H1 (cell line): ENCODE measurements at regions not wholly inside any gene's neighbourhood (a gene's known extent, or its start where the extent isn't known, plus 50 kb on each side); places are given as distances from the start of the nearest gene placed in this dataset.

Experiments used
- CTCF ChIA-PET: fragments of 300-600 bp; sonication (Branson Sonifier 250); formaldehyde crosslinking; loops from one replicate; lab custom pipeline; 2021; ENCODE audit not compliant: partially characterized antibody; lab: Charles Lee
- POLR2A ChIA-PET: fragments of 300-600 bp; sonication (Branson Sonifier 250); formaldehyde crosslinking; loops from one replicate; lab custom pipeline; 2021; ENCODE audit warnings: inconsistent platforms; ENCODE audit not compliant: partially characterized antibody; lab: Charles Lee
- DNase-seq, 2 experiments: peaks; one replicate each; pipeline versions ENCODE4 v3.0.0 to v3.0.0-alpha.2; 2010 to 2022; ENCODE audit warnings: low spot score in 2 of 2, low read depth in 1 of 2, mixed read lengths in 1 of 2
- FAIRE-seq: peaks from 2 replicates; lab custom pipeline; 2011; peaks lifted over from hg19 to GRCh38; lab: Jason Lieb, UNC
- H2AFZ ChIP-seq: 2 replicates; pipeline ENCODE4 v1.8.1; 2012; ENCODE audit warnings: low read length, inconsistent platforms
- H2AK5ac ChIP-seq: 2 replicates; pipeline ENCODE4 v1.6.1; 2013; ENCODE audit warnings: low read depth, low read length
- H2BK120ac ChIP-seq: replicated peaks from 2 replicates; pipeline ENCODE3; 2013; ENCODE audit warnings: low read depth, low read length, inconsistent platforms
- H2BK12ac ChIP-seq: 2 replicates; pipeline ENCODE4 v1.6.1; 2013; ENCODE audit warnings: low read depth, low read length
- H2BK15ac ChIP-seq: 2 replicates; pipeline ENCODE4 v1.6.1; 2013; ENCODE audit warnings: low read length
- H2BK20ac ChIP-seq: 2 replicates; pipeline ENCODE4 v1.6.1; 2013; ENCODE audit warnings: low read length
- H2BK5ac ChIP-seq: 2 replicates; pipeline ENCODE4 v1.6.1; 2013; ENCODE audit warnings: low read depth, low read length
- H3K14ac ChIP-seq: 2 replicates; pipeline ENCODE4 v1.6.1; 2013; ENCODE audit warnings: inconsistent platforms; ENCODE audit not compliant: insufficient read length
- H3K18ac ChIP-seq: 2 replicates; pipeline ENCODE4 v1.6.1; 2013; ENCODE audit warnings: low read length; ENCODE audit errors: extremely low read depth
- H3K23ac ChIP-seq: 2 replicates; pipeline ENCODE4 v1.6.1; 2013; ENCODE audit warnings: inconsistent platforms; ENCODE audit not compliant: insufficient read length
- H3K23me2 ChIP-seq: 2 replicates; pipeline ENCODE4 v1.6.1; 2013; ENCODE audit warnings: low read depth, low read length
- H3K27ac ChIP-seq: 2 replicates; pipeline ENCODE4 v1.6.1; 2011; ENCODE audit warnings: low read depth, low read length, inconsistent platforms
- H3K27me3 ChIP-seq, 4 experiments: replicated peaks in 1 of 4; 1 replicate in 1 of 4; 2 replicates in 3 of 4; pipeline versions ENCODE4 v1.6.1 to v1.8.1; 2011 to 2013; ENCODE audit warnings: low read length in 3 of 4, mild to moderate bottlenecking in 3 of 4, inconsistent platforms in 2 of 4, mixed read lengths in 2 of 4, moderate library complexity in 1 of 4; ENCODE audit not compliant: control insufficient read depth in 3 of 4, insufficient read depth in 3 of 4; ENCODE audit errors: extremely low read depth in 1 of 4
- H3K36me3 ChIP-seq, 4 experiments: 2 replicates each; pipeline versions ENCODE4 v1.6.1 to v1.8.1; 2011 to 2013; ENCODE audit warnings: mild to moderate bottlenecking in 4 of 4, low read length in 3 of 4, moderate library complexity in 2 of 4, control low read depth in 1 of 4, inconsistent platforms in 1 of 4; ENCODE audit not compliant: insufficient read depth in 4 of 4, control insufficient read depth in 2 of 4
- H3K4ac ChIP-seq: replicated peaks from 2 replicates; pipeline ENCODE3; 2013; ENCODE audit warnings: low read length, low read depth, mixed read lengths, inconsistent platforms; ENCODE audit not compliant: insufficient read length
- H3K4me1 ChIP-seq, 4 experiments: replicated peaks in 1 of 4; 1 replicate in 1 of 4; 2 replicates in 3 of 4; pipeline versions ENCODE4 v1.6.1 to v1.8.1; 2011 to 2013; ENCODE audit warnings: low read length in 3 of 4, inconsistent platforms in 2 of 4, mixed read lengths in 1 of 4; ENCODE audit not compliant: insufficient read depth in 4 of 4, control insufficient read depth in 3 of 4
- H3K4me2 ChIP-seq, 2 experiments: 2 replicates each; pipeline versions ENCODE4 v1.6.1 to v1.8.1; 2011 to 2013; ENCODE audit warnings: low read depth in 2 of 2, low read length in 2 of 2, control low read depth in 1 of 2, inconsistent platforms in 1 of 2, mild to moderate bottlenecking in 1 of 2; ENCODE audit not compliant: insufficient read depth in 1 of 2
- H3K4me3 ChIP-seq, 4 experiments: fragments of 200-600, 300-600 bp in 1 of 4; sonication (generic), shearing (Covaris generic), sonication (Bioruptor Twin) in 1 of 4; 2 replicates each; pipeline versions ENCODE4 v1.5.1 to v1.8.1; 2011 to 2016; ENCODE audit warnings: low read length in 4 of 4, low read depth in 3 of 4, control low read depth in 2 of 4, inconsistent platforms in 2 of 4, mild to moderate bottlenecking in 2 of 4, mixed read lengths in 1 of 4, moderate library complexity in 1 of 4; ENCODE audit not compliant: insufficient read depth in 2 of 4; ENCODE audit errors: extremely low read depth in 1 of 4
- H3K56ac ChIP-seq: replicated peaks from 2 replicates; pipeline ENCODE3; 2013; ENCODE audit warnings: low read depth, mild to moderate bottlenecking, mixed read lengths, low read length, inconsistent platforms; ENCODE audit not compliant: insufficient read length
- H3K79me1 ChIP-seq: 2 replicates; pipeline ENCODE4 v1.6.1; 2013; ENCODE audit warnings: low read depth, low read length, control low read depth
- H3K79me2 ChIP-seq, 2 experiments: 2 replicates each; pipeline versions ENCODE4 v1.6.1 to v1.8.1; 2012 to 2013; ENCODE audit warnings: low read length in 2 of 2, mild to moderate bottlenecking in 2 of 2, inconsistent platforms in 1 of 2; ENCODE audit not compliant: insufficient read depth in 2 of 2, control insufficient read depth in 1 of 2
- H3K9ac ChIP-seq, 4 experiments: replicated peaks in 1 of 4; 1 replicate in 1 of 4; 2 replicates in 3 of 4; pipeline versions ENCODE4 v1.6.1 to v1.8.1; 2011 to 2013; ENCODE audit warnings: low read depth in 3 of 4, low read length in 3 of 4, control low read depth in 2 of 4, mild to moderate bottlenecking in 2 of 4, moderate library complexity in 2 of 4, inconsistent platforms in 1 of 4; ENCODE audit errors: extremely low read depth in 1 of 4
- H3K9me3 ChIP-seq, 2 experiments: 2 replicates each; pipeline versions ENCODE4 v1.6.1 to v1.8.1; 2012 to 2013; ENCODE audit warnings: mild to moderate bottlenecking in 2 of 2, moderate library complexity in 2 of 2, control low read depth in 1 of 2, inconsistent platforms in 1 of 2, low read depth in 1 of 2, low read length in 1 of 2, mixed read lengths in 1 of 2; ENCODE audit not compliant: insufficient read depth in 2 of 2
- H4K20me1 ChIP-seq, 2 experiments: replicated peaks in 1 of 2; 2 replicates each; pipeline versions ENCODE3 to v1.8.1; 2011 to 2013; ENCODE audit warnings: inconsistent platforms in 2 of 2, low read length in 2 of 2, mild to moderate bottlenecking in 1 of 2; ENCODE audit not compliant: insufficient read depth in 2 of 2, control insufficient read depth in 1 of 2
- H4K5ac ChIP-seq: 2 replicates; pipeline ENCODE4 v1.6.1; 2013; ENCODE audit warnings: low read length, low read depth, mixed read lengths, inconsistent platforms; ENCODE audit not compliant: insufficient read length
- H4K8ac ChIP-seq: 2 replicates; pipeline ENCODE4 v1.8.0; 2013; ENCODE audit warnings: mild to moderate bottlenecking, moderate library complexity, low read length, inconsistent platforms; ENCODE audit not compliant: insufficient read depth; ENCODE audit errors: extremely low read depth
- H4K91ac ChIP-seq: replicated peaks from 2 replicates; pipeline ENCODE3; 2013; ENCODE audit warnings: low read length, mixed read lengths, inconsistent platforms; ENCODE audit not compliant: insufficient read length
- ATF2 ChIP-seq: IDR thresholded peaks from 2 replicates; pipeline ENCODE4 v1.6.1; 2012; ENCODE audit warnings: low read length, inconsistent platforms
- CTCF ChIP-seq, 3 experiments: IDR thresholded peaks; 1 replicate in 2 of 3; 2 replicates in 1 of 3; pipeline versions ENCODE4 v1.5.1 to v1.6.1; 2011; ENCODE audit warnings: low read length in 3 of 3, mild to moderate bottlenecking in 3 of 3, inconsistent platforms in 2 of 3, low read depth in 1 of 3, moderate library complexity in 1 of 3; ENCODE audit not compliant: insufficient read depth in 1 of 3; ENCODE audit errors: control extremely low read depth in 1 of 3
- RAD21 ChIP-seq, 2 experiments: IDR thresholded peaks in 1 of 2; conservative IDR thresholded peaks in 1 of 2; 2 replicates each; pipeline ENCODE4 v1.6.1; 2011; ENCODE audit warnings: low read depth in 2 of 2, low read length in 2 of 2, improper control_type of control experiment in 1 of 2, inconsistent platforms in 1 of 2, mild to moderate bottlenecking in 1 of 2, moderate library complexity in 1 of 2
- WGBS, 2 experiments: shearing (Covaris generic) in 1 of 2; methylation state at CpG; one replicate each; pipeline versions ENCODE4 v1.1.6 to v1.1.7; 2013 to 2015; ENCODE audit warnings: low lambda C conversion rate in 2 of 2, mixed read lengths in 2 of 2, inconsistent platforms in 1 of 2, low coverage in 1 of 2, missing lambda C conversion rate in 1 of 2; ENCODE audit not compliant: insufficient replicate concordance in 2 of 2, insufficient coverage in 1 of 2, insufficient read length in 1 of 2; ENCODE audit errors: extremely low coverage in 1 of 2, missing lambda C conversion rate in 1 of 2; 5-methylcytosine and 5-hydroxymethylcytosine counted together

- Histone ChIP-seq H3K14ac (no peak overlapping the region), H2AK5ac (no peak overlapping the region), H3K18ac (no peak overlapping the region; the same call in 1 of the 2 replicates), H2BK20ac (no peak overlapping the region), H4K91ac (no peak overlapping the region), H4K8ac (no peak overlapping the region), H3K79me1 (no peaks in the 10 kb centered on the region), H2AFZ (no peak overlapping the region), H2BK120ac (no peak overlapping the region), H2BK15ac (no peak overlapping the region), H3K9ac (no peak overlapping the region), H3K23me2 (no peaks in the 10 kb centered on the region), H3K4me2 (no peak overlapping the region), H3K27me3 (no peaks in the 10 kb centered on the region), H3K4me3 (no peak overlapping the region), H2BK12ac (no peak overlapping the region), H3K4me1 (peaks cover 0 to 1% (median 0%) of the 10 kb centered on the region in 4 experiments; a peak in 2 of 7 replicates), H3K36me3 (peaks cover 0 to 24% (median 0%) of the 10 kb centered on the region in 4 experiments; a peak in 3 of 8 replicates), H3K4ac (no peak overlapping the region), H2BK5ac (no peak overlapping the region), H4K5ac (no peak overlapping the region), H4K20me1 (no peaks in the 10 kb centered on the region), H3K79me2 (no peaks in the 10 kb centered on the region), H3K23ac (no peak overlapping the region), H3K27ac (no peak overlapping the region), H3K9me3 (no peaks in the 10 kb centered on the region), H3K56ac (no peak overlapping the region)
- CTCF ChIA-PET = interaction anchor here (0.7 to 1.7 kb wide), 2 partner anchors 76 to 86 kb away, joined by 3 to 5 read pairs; no protein-coding TSS in a partner anchor
- TF ChIP-seq CTCF (IDR thresholded peaks at IDR 0.05; ENCODE audit: control extremely low read depth in 1 of 3, insufficient read depth in 1 of 3, low read depth in 1 of 3, low read length in 3 of 3) = peak in 1 of 3 experiments; percentile 32; a peak in 1 of 4 replicates
- no peak for TF ChIP-seq ATF2
- peak in 1 of 2 experiments; percentile 15; a peak in 1 of 4 replicates for TF ChIP-seq RAD21 (IDR thresholded peaks at IDR 0.05 in 1 of 2, conservative IDR thresholded peaks at IDR 0.05 in 1 of 2; ENCODE audit: low read depth in 2 of 2, low read length in 2 of 2)
- 75% methylated on average over 4 of the region's 4 CpGs; no CpG with 5 or more reads in 1 of the 2 experiments for WGBS, 2 experiments
- POLR2A ChIA-PET = no interaction called here
- peak; percentile 85 for FAIRE-seq
- no peak for DNase-seq
Measured at GRCh38 chr19:53707278-53707677, 75.5 kb downstream of the DPRX start.
